Endothelial cell of umbilical vein (primary cell): ENCODE measurements at regions not wholly inside any gene's neighbourhood (a gene's known extent, or its start where the extent isn't known, plus 50 kb on each side); places are given as distances from the start of the nearest gene placed in this dataset.

Source experiments
- BruUV-seq: library from RNA; stranded (reverse); fragments of 400-500 nt; replicated peaks from 2 replicates; lab custom pipeline; 2021; lab: Mats Ljungman, UMichigan
- CTCF ChIA-PET: fragments of 300-600, 350-600 bp; sonication (Branson Sonifier 250); formaldehyde crosslinking; loops from one replicate; lab custom pipeline; 2021; ENCODE audit warnings: antibody characterized with exemption, inconsistent platforms; lab: Charles Lee
- POLR2A ChIA-PET: fragments of 300-600, 350-600 bp; sonication (Branson Sonifier 250); formaldehyde crosslinking; loops from one replicate; lab custom pipeline; 2021; ENCODE audit warnings: antibody characterized with exemption, inconsistent platforms; lab: Charles Lee
- DNase-seq: peaks from one replicate; pipeline ENCODE4 v3.0.0-alpha.2; 2011; ENCODE audit warnings: low read depth, low spot score
- FAIRE-seq: peaks from 2 replicates; lab custom pipeline; 2011; peaks lifted over from hg19 to GRCh38; lab: Jason Lieb, UNC
- H2AFZ ChIP-seq: 2 replicates; pipeline ENCODE4 v1.6.0; 2012; ENCODE audit warnings: low read depth, low read length, control low read depth, inconsistent platforms
- H3K27ac ChIP-seq: 2 replicates; pipeline ENCODE4 v1.5.1; 2011; ENCODE audit warnings: low read depth, mild to moderate bottlenecking, control low read depth, low read length, moderate library complexity; ENCODE audit not compliant: insufficient read depth
- H3K27me3 ChIP-seq, 2 experiments: 2 replicates each; pipeline versions ENCODE4 v1.6.0 to v1.6.1; 2011; ENCODE audit warnings: low read length in 2 of 2, mixed read lengths in 1 of 2; ENCODE audit not compliant: control insufficient read depth in 2 of 2, insufficient read depth in 2 of 2
- H3K36me3 ChIP-seq, 2 experiments: 2 replicates in 1 of 2; 3 replicates in 1 of 2; pipeline ENCODE4 v1.5.1; 2011; ENCODE audit warnings: low read length in 2 of 2, mild to moderate bottlenecking in 1 of 2, moderate library complexity in 1 of 2; ENCODE audit not compliant: control insufficient read depth in 2 of 2, insufficient read depth in 2 of 2; ENCODE audit errors: extremely low read depth in 1 of 2
- H3K4me1 ChIP-seq: 3 replicates; pipeline ENCODE4 v1.5.1; 2011; ENCODE audit warnings: mild to moderate bottlenecking, low read length; ENCODE audit not compliant: control insufficient read depth, insufficient read depth; ENCODE audit errors: extremely low read depth
- H3K4me2 ChIP-seq: 2 replicates; pipeline ENCODE4 v1.6.1; 2011; ENCODE audit warnings: low read length, control low read depth, mixed read lengths; ENCODE audit not compliant: insufficient read depth
- H3K4me3 ChIP-seq, 3 experiments: fragments of 200-600 bp in 1 of 3; sonication (generic), shearing (Covaris generic) in 1 of 3; replicated peaks in 1 of 3; 2 replicates each; pipeline ENCODE4 v1.5.1; 2011 to 2016; ENCODE audit warnings: control low read depth in 3 of 3, low read length in 3 of 3, mild to moderate bottlenecking in 2 of 3, inconsistent platforms in 1 of 3, low read depth in 1 of 3, moderate library complexity in 1 of 3; ENCODE audit not compliant: insufficient read depth in 1 of 3
- H3K79me2 ChIP-seq: 2 replicates; pipeline ENCODE4 v1.6.0; 2012; ENCODE audit warnings: low read length, inconsistent platforms; ENCODE audit not compliant: control insufficient read depth, insufficient read depth
- H3K9ac ChIP-seq: replicated peaks from 2 replicates; pipeline ENCODE3; 2011; ENCODE audit warnings: low read length, control low read depth; ENCODE audit not compliant: insufficient read depth; ENCODE audit errors: extremely low read depth
- H3K9me1 ChIP-seq: replicated peaks from 3 replicates; pipeline ENCODE4 v1.6.0; 2011; ENCODE audit warnings: mild to moderate bottlenecking, low read length; ENCODE audit not compliant: control insufficient read depth, insufficient read depth; ENCODE audit errors: extremely low read depth
- H3K9me3 ChIP-seq: replicated peaks from 2 replicates; pipeline ENCODE4 v1.5.1; 2012; ENCODE audit warnings: low read length, inconsistent platforms; ENCODE audit not compliant: control insufficient read depth, insufficient read depth
- H4K20me1 ChIP-seq: replicated peaks from 2 replicates; pipeline ENCODE3; 2011; ENCODE audit warnings: mild to moderate bottlenecking, low read length; ENCODE audit not compliant: control insufficient read depth, insufficient read depth; ENCODE audit errors: extremely low read depth
- EZH2 ChIP-seq: IDR thresholded peaks from 2 replicates; pipeline ENCODE4 v1.6.1; 2012; ENCODE audit warnings: borderline replicate concordance, low read depth, mild to moderate bottlenecking, moderate library complexity, low read length, inconsistent platforms; ENCODE audit not compliant: severe bottlenecking
- FOS ChIP-seq: IDR thresholded peaks from 2 replicates; pipeline ENCODE4 v1.6.1; 2011; ENCODE audit warnings: mild to moderate bottlenecking, low read length, moderate library complexity, borderline replicate concordance; ENCODE audit not compliant: insufficient read depth
- GATA2 ChIP-seq: IDR thresholded peaks from 2 replicates; pipeline ENCODE4 v1.7.0; 2011; ENCODE audit warnings: low read depth, mild to moderate bottlenecking, moderate library complexity, mixed read lengths, low read length; ENCODE audit not compliant: insufficient read length, insufficient read depth
- JUN ChIP-seq: IDR thresholded peaks from 2 replicates; pipeline ENCODE4 v1.6.1; 2011; ENCODE audit warnings: borderline replicate concordance, low read depth; ENCODE audit not compliant: insufficient read length, insufficient read depth
- MYC ChIP-seq: IDR thresholded peaks from one replicate; pipeline ENCODE4 v1.6.1; 2011; ENCODE audit warnings: mild to moderate bottlenecking, low read depth, low read length
- POLR2A ChIP-seq: IDR thresholded peaks from 2 replicates; pipeline ENCODE4 v1.6.1; 2012; ENCODE audit warnings: low read depth, mild to moderate bottlenecking, control low read depth, low read length
- POLR2AphosphoS5 ChIP-seq: IDR thresholded peaks from 2 replicates; pipeline ENCODE4 v1.6.1; 2012; ENCODE audit warnings: low read depth, mild to moderate bottlenecking, control low read depth, low read length, moderate library complexity; ENCODE audit not compliant: insufficient read depth
- dilution Hi-C: fragments of 300-500 bp; cut with MboI; formaldehyde crosslinking; loops from one replicate; pipeline ENCODE4 v1.15.0; 2019; ENCODE audit warnings: low sequenced_read_pairs; ENCODE audit not compliant: extremely low pct_ligation_motif_present
- intact Hi-C: fragments of 100-400 bp; cut with micrococcal nuclease; formaldehyde crosslinking; loops from one replicate; pipeline ENCODE4 v1.10.0; 2022
- TF ChIP-seq, protein P1 (sequence below), 2 donors: IDR thresholded peaks; 1 replicate in 1 of 2; 2 replicates in 1 of 2; pipeline ENCODE4 v1.5.1; 2011; ENCODE audit warnings: low read length in 2 of 2, mild to moderate bottlenecking in 2 of 2, moderate library complexity in 2 of 2, control low read depth in 1 of 2, inconsistent platforms in 1 of 2, low read depth in 1 of 2; ENCODE audit not compliant: insufficient read depth in 1 of 2; ENCODE audit errors: extremely low read depth in 1 of 2
- TF ChIP-seq, protein P2 (sequence below): IDR thresholded peaks from 2 replicates; pipeline ENCODE4 v1.6.1; 2011; ENCODE audit not compliant: insufficient read depth, insufficient read length

DNA sequence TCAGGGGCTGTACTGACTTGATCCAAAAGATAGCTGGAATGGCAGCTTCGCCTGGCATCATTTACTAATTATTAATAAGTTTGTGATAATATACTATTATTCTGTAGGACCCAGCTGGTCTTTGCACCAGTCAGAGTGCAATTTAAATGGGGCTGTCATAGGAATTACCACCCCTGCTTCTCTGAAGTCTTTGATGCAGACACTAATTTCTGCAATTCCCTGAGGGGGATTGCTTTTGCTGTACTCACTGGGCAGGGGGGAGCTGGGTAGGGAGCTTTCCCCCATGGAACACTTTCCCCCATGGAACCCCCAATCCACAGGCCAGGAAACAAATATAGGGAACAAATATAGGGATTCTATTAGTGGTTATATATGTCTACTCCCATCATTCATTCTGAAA lies 54.9 kb upstream of the TSKU start:
- H3K4me3 ChIP-seq: no peak overlapping the region
- TF ChIP-seq FOS (no peak), GATA2 (no peak), POLR2A (no peak), EZH2 (no peak), MYC (no peak), JUN (no peak), POLR2AphosphoS5 (no peak)
- TF ChIP-seq, protein P1, sequence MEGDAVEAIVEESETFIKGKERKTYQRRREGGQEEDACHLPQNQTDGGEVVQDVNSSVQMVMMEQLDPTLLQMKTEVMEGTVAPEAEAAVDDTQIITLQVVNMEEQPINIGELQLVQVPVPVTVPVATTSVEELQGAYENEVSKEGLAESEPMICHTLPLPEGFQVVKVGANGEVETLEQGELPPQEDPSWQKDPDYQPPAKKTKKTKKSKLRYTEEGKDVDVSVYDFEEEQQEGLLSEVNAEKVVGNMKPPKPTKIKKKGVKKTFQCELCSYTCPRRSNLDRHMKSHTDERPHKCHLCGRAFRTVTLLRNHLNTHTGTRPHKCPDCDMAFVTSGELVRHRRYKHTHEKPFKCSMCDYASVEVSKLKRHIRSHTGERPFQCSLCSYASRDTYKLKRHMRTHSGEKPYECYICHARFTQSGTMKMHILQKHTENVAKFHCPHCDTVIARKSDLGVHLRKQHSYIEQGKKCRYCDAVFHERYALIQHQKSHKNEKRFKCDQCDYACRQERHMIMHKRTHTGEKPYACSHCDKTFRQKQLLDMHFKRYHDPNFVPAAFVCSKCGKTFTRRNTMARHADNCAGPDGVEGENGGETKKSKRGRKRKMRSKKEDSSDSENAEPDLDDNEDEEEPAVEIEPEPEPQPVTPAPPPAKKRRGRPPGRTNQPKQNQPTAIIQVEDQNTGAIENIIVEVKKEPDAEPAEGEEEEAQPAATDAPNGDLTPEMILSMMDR (IDR thresholded peaks at IDR 0.05; ENCODE audit: extremely low read depth in 1 of 2, insufficient read depth in 1 of 2, low read depth in 1 of 2, low read length in 2 of 2): no peak
- TF ChIP-seq, protein P2, sequence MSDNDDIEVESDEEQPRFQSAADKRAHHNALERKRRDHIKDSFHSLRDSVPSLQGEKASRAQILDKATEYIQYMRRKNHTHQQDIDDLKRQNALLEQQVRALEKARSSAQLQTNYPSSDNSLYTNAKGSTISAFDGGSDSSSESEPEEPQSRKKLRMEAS: no peak
- H3K27me3 ChIP-seq: peaks cover 18 to 29% of the 10 kb centered on the region in 2 experiments

More for the DNA sequence above, 54.9 kb upstream of the TSKU start:
- FAIRE-seq (no peak), DNase-seq (no peak)
- Histone ChIP-seq H3K4me1 (no peaks in the 10 kb centered on the region), H3K27ac (no peak overlapping the region), H3K36me3 (no peaks in the 10 kb centered on the region), H2AFZ (no peak overlapping the region), H3K9ac (no peak overlapping the region), H4K20me1 (no peaks in the 10 kb centered on the region), H3K79me2 (no peaks in the 10 kb centered on the region), H3K4me2 (no peak overlapping the region), H3K9me1 (no peaks in the 10 kb centered on the region), H3K9me3 (no peaks in the 10 kb centered on the region)
- POLR2A ChIA-PET: no interaction called here
- CTCF ChIA-PET: interaction anchor here (1.3 to 1.5 kb wide), 2 partner anchors 70 to 191 kb away, joined by 5 to 7 read pairs; no protein-coding TSS in a partner anchor
- dilution Hi-C loops (no loop called here), intact Hi-C loops (no loop called here)
- BruUV-seq: no TSS peak
